ENCODE measurements at regions not wholly inside any gene's neighbourhood (a gene's known extent, or its start where the extent isn't known, plus 50 kb on each side); places are given as distances from the start of the nearest gene placed in this dataset.

- Histone ChIP-seq H3K4me3 (no peak overlapping the region), H3K27ac (no peak overlapping the region), H3K9me3 (no peaks in the 10 kb centered on the region), H3K36me3 (no peaks in the 10 kb centered on the region), H3K4me1 (no peaks in the 10 kb centered on the region), H3K27me3 (no peaks in the 10 kb centered on the region)
- DNase-seq (no peak), ATAC-seq (no peak)
- in situ Hi-C loops (cut with MboI; ENCODE audit: low sequenced_read_pairs in 4 of 4): no loop called here
- TF ChIP-seq CTCF (IDR thresholded peaks at IDR 0.05 in 4 of 5, conservative IDR thresholded peaks at IDR 0.05 in 1 of 5) (no peak), POLR2A (IDR thresholded peaks at IDR 0.05) (no peak)
- intact Hi-C loops (cut with DNase I; ENCODE audit: low total_unique reads): no loop called here
These were observed 1364.1 kb downstream of the ARAP2 start for GRCh38 chr4:34880246-34880645.

- ATAC-seq (no peak), DNase-seq (no peak)
- Histone ChIP-seq H3K36me3 (no peaks in the 10 kb centered on the region), H3K27ac (no peak overlapping the region), H3K9me3 (no peaks in the 10 kb centered on the region), H3K27me3 (no peaks in the 10 kb centered on the region), H3K4me3 (no peak overlapping the region), H3K4me1 (no peaks in the 10 kb centered on the region)
- in situ Hi-C loops (cut with MboI; ENCODE audit: low sequenced_read_pairs in 4 of 4) (no loop called here), intact Hi-C loops (cut with DNase I; ENCODE audit: low total_unique reads) (no loop called here)
- no peak for TF ChIP-seq CTCF (IDR thresholded peaks at IDR 0.05 in 4 of 5, conservative IDR thresholded peaks at IDR 0.05 in 1 of 5)
- TF ChIP-seq POLR2A (IDR thresholded peaks at IDR 0.05): no peak
These were observed 1352.4 kb downstream of the ARAP2 start for GRCh38 chr4:34891892-34892291.

GRCh38 chr4:34893382-34893781 is 1350.9 kb downstream of the ARAP2 start:
- TF ChIP-seq CTCF (IDR thresholded peaks at IDR 0.05 in 4 of 5, conservative IDR thresholded peaks at IDR 0.05 in 1 of 5): no peak
- TF ChIP-seq POLR2A (IDR thresholded peaks at IDR 0.05): no peak
- H3K27me3 ChIP-seq: no peaks in the 10 kb centered on the region
- no peaks in the 10 kb centered on the region for H3K36me3 ChIP-seq
- intact Hi-C loops (cut with DNase I; ENCODE audit: low total_unique reads) (no loop called here), in situ Hi-C loops (cut with MboI; ENCODE audit: low sequenced_read_pairs in 4 of 4) (no loop called here)
- no peak overlapping the region for H3K4me3 ChIP-seq
- no peak overlapping the region for H3K27ac ChIP-seq
- no peaks in the 10 kb centered on the region for H3K9me3 ChIP-seq
- no peaks in the 10 kb centered on the region for H3K4me1 ChIP-seq
- no peak for ATAC-seq
- no peak for DNase-seq

- H3K4me1 ChIP-seq: no peaks in the 10 kb centered on the region
- H3K36me3 ChIP-seq: no peaks in the 10 kb centered on the region
- intact Hi-C loops (cut with DNase I; ENCODE audit: low total_unique reads): no loop called here
- no peak overlapping the region for H3K4me3 ChIP-seq
- in situ Hi-C loops (cut with MboI; ENCODE audit: low sequenced_read_pairs in 4 of 4): no loop called here
- TF ChIP-seq CTCF (IDR thresholded peaks at IDR 0.05 in 4 of 5, conservative IDR thresholded peaks at IDR 0.05 in 1 of 5): no peak
- no peak for TF ChIP-seq POLR2A (IDR thresholded peaks at IDR 0.05)
- ATAC-seq: no peak
- DNase-seq: no peak
- H3K27me3 ChIP-seq: no peaks in the 10 kb centered on the region
- no peak overlapping the region for H3K27ac ChIP-seq
- no peaks in the 10 kb centered on the region for H3K9me3 ChIP-seq
These were observed 1324.3 kb downstream of the ARAP2 start for GRCh38 chr4:34920032-34920431.

GRCh38 chr4:34921391-34921790 is 1322.9 kb downstream of the ARAP2 start:
- Histone ChIP-seq H3K4me3 (no peak overlapping the region), H3K27ac (no peak overlapping the region), H3K27me3 (no peaks in the 10 kb centered on the region), H3K4me1 (no peaks in the 10 kb centered on the region), H3K9me3 (no peaks in the 10 kb centered on the region), H3K36me3 (no peaks in the 10 kb centered on the region)
- in situ Hi-C loops (cut with MboI; ENCODE audit: low sequenced_read_pairs in 4 of 4): no loop called here
- ATAC-seq (no peak), DNase-seq (no peak)
- TF ChIP-seq POLR2A (IDR thresholded peaks at IDR 0.05) (no peak), CTCF (IDR thresholded peaks at IDR 0.05 in 4 of 5, conservative IDR thresholded peaks at IDR 0.05 in 1 of 5) (no peak)
- intact Hi-C loops (cut with DNase I; ENCODE audit: low total_unique reads): no loop called here
